ENCODE measurements at regions not wholly inside any gene's neighbourhood (a gene's known extent, or its start where the extent isn't known, plus 50 kb on each side); places are given as distances from the start of the nearest gene placed in this dataset.

- DNase-seq (ENCODE audit: low read depth in 3 of 3): no peak
These were observed 51.1 kb upstream of the DAPK1 start for GRCh38 chr9:87446527-87446926.

GRCh38 chr9:87447547-87448432 lies 49.9 kb upstream of the DAPK1 start:
- DNase-seq (ENCODE audit: low read depth in 3 of 3): no peak
